Muscle of back (tissue), 3 donors: ENCODE measurements at regions not wholly inside any gene's neighbourhood (a gene's known extent, or its start where the extent isn't known, plus 50 kb on each side); places are given as distances from the start of the nearest gene placed in this dataset.

Experiments
- DNase-seq, 3 donors: peaks; one replicate each; pipeline versions ENCODE4 v3.0.0 to v3.0.0-alpha.2; 2013

GRCh38 chr14:103206836-103207387 is 83.7 kb downstream of the TNFAIP2 start:
- DNase-seq = peak; percentile 70 to 93 (median 86)

- peak in 2 of 3 donors; percentile 67 to 85 for DNase-seq
These were observed 84.3 kb downstream of the TNFAIP2 start for GRCh38 chr14:103207388-103208072.

- peak in 1 of 3 donors; percentile 34 for DNase-seq
These were observed 85.8 kb downstream of the TNFAIP2 start for GRCh38 chr14:103209054-103209453.

- no peak for DNase-seq
These were observed 86.2 kb downstream of the TNFAIP2 start for GRCh38 chr14:103209506-103209905.

- no peak for DNase-seq
These were observed 90.1 kb downstream of the TNFAIP2 start for GRCh38 chr14:103213331-103213730.

GRCh38 chr14:103214461-103214958 is 91.2 kb downstream of the TNFAIP2 start:
- no peak for DNase-seq

- DNase-seq = no peak
These were observed 93.1 kb downstream of the TNFAIP2 start for GRCh38 chr14:103216399-103216798.

GRCh38 chr14:103216857-103217256 is 93.6 kb downstream of the TNFAIP2 start:
- DNase-seq = no peak

GRCh38 chr14:103217538-103217937 is 94.3 kb downstream of the TNFAIP2 start:
- DNase-seq = no peak

- DNase-seq = peak in 1 of 3 donors; percentile 49
These were observed 97.1 kb downstream of the TNFAIP2 start for GRCh38 chr14:103220134-103220981.

- peak in 1 of 3 donors; percentile 47 for DNase-seq
These were observed 97.9 kb downstream of the TNFAIP2 start for GRCh38 chr14:103220982-103221641.

- DNase-seq = no peak
These were observed 98.6 kb downstream of the TNFAIP2 start for GRCh38 chr14:103221781-103222358.

- DNase-seq = no peak
These were observed 100.6 kb downstream of the TNFAIP2 start for GRCh38 chr14:103223818-103224352.

- no peak for DNase-seq
These were observed 101.8 kb downstream of the TNFAIP2 start for GRCh38 chr14:103225062-103225461.

GRCh38 chr14:103225476-103225875 is 102.2 kb downstream of the TNFAIP2 start:
- DNase-seq = no peak

- DNase-seq = no peak
These were observed 104.0 kb downstream of the TNFAIP2 start for GRCh38 chr14:103227094-103227768.

GRCh38 chr14:103228076-103228806 is 105.0 kb downstream of the TNFAIP2 start:
- DNase-seq = no peak

- DNase-seq = no peak
These were observed 105.2 kb upstream of the EIF5 start for GRCh38 chr14:103228866-103229265.

GRCh38 chr14:103230021-103230420 is 104.0 kb upstream of the EIF5 start:
- no peak for DNase-seq
